Uterus (tissue), 3 donors: ENCODE measurements at regions not wholly inside any gene's neighbourhood (a gene's known extent, or its start where the extent isn't known, plus 50 kb on each side); places are given as distances from the start of the nearest gene placed in this dataset.
"Not testable (repeated sequence)": the region's sequence is repeated elsewhere in the genome, so short reads cannot be mapped to it uniquely, and the experiment has no call there.

ENCODE experiments used
- DNase-seq, 2 donors: peaks; one replicate each; pipeline ENCODE4 v3.0.0-alpha.2; 2019 to 2020
- H3K27ac ChIP-seq, 2 donors: fragments of 200-600 bp; sonication (generic); 1 replicate in 1 of 2; 2 replicates in 1 of 2; pipeline ENCODE4 v1.5.1; 2016 to 2018
- H3K27me3 ChIP-seq, 2 donors: fragments of 200-600 bp; sonication (generic); one replicate each; pipeline ENCODE4 v1.5.1; 2018 to 2019; ENCODE audit warnings: control low read depth in 1 of 2
- H3K36me3 ChIP-seq, 2 donors: fragments of 200-600 bp; sonication (generic); one replicate each; pipeline ENCODE4 v1.5.1; 2019; ENCODE audit warnings: control low read depth in 1 of 2
- H3K4me1 ChIP-seq, 2 donors: fragments of 200-600 bp; sonication (generic); one replicate each; pipeline ENCODE4 v1.5.1; 2018 to 2019; ENCODE audit warnings: control low read depth in 1 of 2
- H3K4me3 ChIP-seq, 2 donors: fragments of 200-600 bp; sonication (generic); 1 replicate in 1 of 2; 2 replicates in 1 of 2; pipeline ENCODE4 v1.5.1; 2018 to 2019; ENCODE audit warnings: mild to moderate bottlenecking in 1 of 2
- H3K9me3 ChIP-seq, 2 donors: fragments of 200-600 bp; sonication (generic); one replicate each; pipeline ENCODE4 v1.5.1; 2019; ENCODE audit warnings: control low read depth in 1 of 2
- CTCF ChIP-seq, 4 experiments: fragments of 200-600 bp in 2 of 4; fragments of 450-650 bp in 2 of 4; sonication (generic) in 2 of 4; IDR thresholded peaks; one replicate each; pipeline ENCODE4 v1.5.1; 2016 to 2019; ENCODE audit warnings: antibody characterized with exemption in 4 of 4, mild to moderate bottlenecking in 2 of 4, moderate library complexity in 1 of 4
- POLR2A ChIP-seq, 2 donors: fragments of 450-650 bp; IDR thresholded peaks; one replicate each; pipeline ENCODE4 v1.6.1; 2016; ENCODE audit warnings: antibody characterized with exemption in 2 of 2, mild to moderate bottlenecking in 1 of 2, moderate library complexity in 1 of 2
- intact Hi-C: fragments of 100-400 bp; cut with DNase I; formaldehyde crosslinking; loops from one replicate; pipeline ENCODE4 v1.15.1; 2023; ENCODE audit warnings: low total_unique reads
- donor health status: DM: yes; HTN: yes; CAD: no.

DNA sequence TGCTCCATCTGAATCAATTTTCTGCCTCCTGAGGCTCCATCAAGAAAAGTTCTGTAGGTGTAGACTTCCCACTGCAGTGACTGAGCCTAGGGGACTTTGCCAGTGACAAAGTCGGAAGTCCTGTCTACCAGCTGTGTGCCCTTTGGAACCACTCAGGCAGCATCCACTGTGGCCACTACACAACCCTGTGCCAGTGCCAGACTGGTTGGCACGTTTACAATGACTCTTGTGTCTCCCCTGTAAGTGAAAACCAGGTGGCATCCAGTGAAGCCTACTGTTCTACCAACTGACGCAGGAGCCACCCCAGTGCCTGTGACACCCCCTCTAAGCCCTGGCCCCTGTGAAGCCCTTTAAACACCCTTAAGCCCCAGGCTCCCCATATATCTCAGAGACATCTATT, 132.1 kb upstream of the SERPINE2 start:
- no peaks in the 10 kb centered on the region for H3K9me3 ChIP-seq
- H3K36me3 ChIP-seq, result no peaks in the 10 kb centered on the region
- TF ChIP-seq POLR2A (IDR thresholded peaks at IDR 0.05) (no peak), CTCF (IDR thresholded peaks at IDR 0.05) (no peak)
- H3K4me3 ChIP-seq, result no peak overlapping the region
- no peaks in the 10 kb centered on the region for H3K4me1 ChIP-seq
- no peak for DNase-seq
- no peaks in the 10 kb centered on the region for H3K27me3 ChIP-seq
- intact Hi-C loops, result no loop called here
- H3K27ac ChIP-seq, result no peak overlapping the region

DNA sequence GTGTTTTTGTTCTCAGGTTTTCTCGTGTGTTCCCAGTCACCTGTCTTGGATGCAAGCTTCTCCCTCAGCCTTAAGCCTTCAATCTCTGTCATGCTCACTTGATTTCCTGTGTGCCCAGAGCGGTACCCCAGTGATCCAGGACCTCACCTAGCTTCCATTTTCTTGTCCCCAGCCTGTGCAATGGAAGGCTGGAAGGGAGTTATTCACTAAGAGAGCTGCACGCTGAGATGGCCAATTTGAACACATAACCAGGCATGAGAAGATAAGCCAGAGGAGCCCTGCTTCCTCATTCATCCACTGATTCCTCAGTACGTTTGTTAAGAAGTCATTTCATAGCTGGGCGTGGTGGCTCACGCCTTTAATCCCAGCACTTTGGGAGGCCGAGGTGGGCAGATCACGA, 130.8 kb upstream of the SERPINE2 start:
- intact Hi-C loops, result no loop called here
- TF ChIP-seq CTCF (IDR thresholded peaks at IDR 0.05) (no peak), POLR2A (IDR thresholded peaks at IDR 0.05) (no peak)
- Histone ChIP-seq H3K9me3 (no peaks in the 10 kb centered on the region), H3K36me3 (no peaks in the 10 kb centered on the region), H3K27me3 (no peaks in the 10 kb centered on the region), H3K4me1 (no peaks in the 10 kb centered on the region), H3K4me3 (no peak overlapping the region), H3K27ac (no peak overlapping the region)
- DNase-seq, result no peak

GRCh38 chr2:224167781-224168180, 128.7 kb upstream of the SERPINE2 start:
- intact Hi-C loops, H3K27ac ChIP-seq, H3K4me1 ChIP-seq, H3K9me3 ChIP-seq, H3K36me3 ChIP-seq, H3K4me3 ChIP-seq, H3K27me3 ChIP-seq, DNase-seq: not testable (repeated sequence)

- Histone ChIP-seq H3K4me3 (no peak overlapping the region), H3K9me3 (no peaks in the 10 kb centered on the region), H3K27ac (no peak overlapping the region), H3K4me1 (no peaks in the 10 kb centered on the region), H3K27me3 (no peaks in the 10 kb centered on the region), H3K36me3 (no peaks in the 10 kb centered on the region)
- no peak for DNase-seq
- intact Hi-C loops, result no loop called here
- no peak for TF ChIP-seq CTCF (IDR thresholded peaks at IDR 0.05)
- TF ChIP-seq POLR2A (IDR thresholded peaks at IDR 0.05), result no peak
These were observed 127.6 kb upstream of the SERPINE2 start for GRCh38 chr2:224166654-224167053.

GRCh38 chr2:224165901-224166319, 126.8 kb upstream of the SERPINE2 start:
- Histone ChIP-seq H3K4me1 (no peaks in the 10 kb centered on the region), H3K36me3 (no peaks in the 10 kb centered on the region), H3K9me3 (no peaks in the 10 kb centered on the region), H3K27me3 (no peaks in the 10 kb centered on the region), H3K27ac (no peak overlapping the region), H3K4me3 (no peak overlapping the region)
- intact Hi-C loops, result no loop called here
- TF ChIP-seq POLR2A (IDR thresholded peaks at IDR 0.05) (no peak), CTCF (IDR thresholded peaks at IDR 0.05) (no peak)
- DNase-seq, result no peak

GRCh38 chr2:224163566-224164307, 124.7 kb upstream of the SERPINE2 start:
- intact Hi-C loops, result no loop called here
- Histone ChIP-seq H3K36me3 (no peaks in the 10 kb centered on the region), H3K4me1 (no peaks in the 10 kb centered on the region), H3K9me3 (no peaks in the 10 kb centered on the region), H3K27me3 (no peaks in the 10 kb centered on the region), H3K4me3 (no peak overlapping the region), H3K27ac (no peak overlapping the region)
- no peak for DNase-seq
- no peak for TF ChIP-seq POLR2A (IDR thresholded peaks at IDR 0.05)
- TF ChIP-seq CTCF (IDR thresholded peaks at IDR 0.05), result no peak
